ENCODE measurements at regions not wholly inside any gene's neighbourhood (a gene's known extent, or its start where the extent isn't known, plus 50 kb on each side); places are given as distances from the start of the nearest gene placed in this dataset.

GRCh38 chr3:21927261-21927660 is 176.3 kb upstream of the ZNF385D start:
- TF ChIP-seq POLR2A (IDR thresholded peaks at IDR 0.05; ENCODE audit: control extremely low read depth in 1 of 2, low read depth in 2 of 2, low read length in 2 of 2) (no peak), EP300 (IDR thresholded peaks at IDR 0.05; ENCODE audit: borderline replicate concordance in 1 of 2, low read depth in 2 of 2, low read length in 2 of 2) (no peak)

Measured in H1 (cell line).